ENCODE measurements at regions not wholly inside any gene's neighbourhood (a gene's known extent, or its start where the extent isn't known, plus 50 kb on each side); places are given as distances from the start of the nearest gene placed in this dataset.

DNA sequence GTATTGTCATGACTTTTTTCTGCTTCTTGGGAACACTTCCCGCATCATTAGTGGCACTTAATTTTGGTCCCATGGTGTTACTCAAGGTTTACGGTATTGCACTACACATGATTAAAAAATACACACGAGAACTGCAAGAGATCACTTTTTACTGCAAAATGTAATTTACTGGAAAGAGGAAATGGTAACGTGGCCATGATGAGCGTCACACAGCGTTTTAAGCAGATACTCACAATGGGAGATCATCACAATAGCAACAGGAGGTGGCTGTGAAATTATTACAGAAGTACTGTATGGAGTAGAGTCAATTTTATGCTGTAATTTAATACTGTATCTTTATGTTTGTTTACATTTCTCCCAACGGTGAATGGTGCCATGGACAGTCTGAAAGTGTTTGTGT lies 1510.3 kb downstream of the AMY1C start:
- no peak overlapping the region for H2BK5ac ChIP-seq (ENCODE audit: insufficient read length, low read length)
- Mint-ChIP-seq H3K36me3 (ENCODE audit: insufficient read depth in 1 of 3, low read depth in 3 of 3) (peaks cover 0 to 15% (median 8%) of the 10 kb centered on the region in 3 experiments; a peak in 5 of 7 replicates), H3K4me3 (no peak overlapping the region), H3K27ac (no peak overlapping the region), H3K9me3 (peaks cover 17 to 24% of the 10 kb centered on the region in 2 experiments), H3K4me1 (no peaks in the 10 kb centered on the region; a peak in 1 of 4 replicates), H3K27me3 (ENCODE audit: low read depth) (no peaks in the 10 kb centered on the region)
- no peaks in the 10 kb centered on the region for H3K9me3 ChIP-seq (ENCODE audit: control insufficient read depth, low read depth, low read length)
- H4K8ac ChIP-seq (replicated peaks; ENCODE audit: insufficient read length, low read depth, low read length): no peak overlapping the region
- H4K91ac ChIP-seq (ENCODE audit: insufficient read length, low read depth, low read length): no peak overlapping the region
- H3K23ac ChIP-seq (ENCODE audit: insufficient read length, low read depth, low read length): no peak overlapping the region
- H3K79me2 ChIP-seq (ENCODE audit: insufficient read depth, low read length): no peaks in the 10 kb centered on the region
- H3K27me3 ChIP-seq (ENCODE audit: insufficient read depth, low read length): no peaks in the 10 kb centered on the region
- H3K4me1 ChIP-seq (ENCODE audit: insufficient read depth, low read length): no peaks in the 10 kb centered on the region
- H3K27ac ChIP-seq (ENCODE audit: insufficient read length, low read depth, low read length): no peak overlapping the region
- no peak overlapping the region for H2BK20ac ChIP-seq (ENCODE audit: low read depth, low read length, poor library complexity, severe bottlenecking)
- no peak overlapping the region for H2AK5ac ChIP-seq (ENCODE audit: insufficient read length, low read length)
- no peaks in the 10 kb centered on the region for H4K20me1 ChIP-seq (ENCODE audit: control insufficient read depth, insufficient read depth, insufficient read length)
- no peak overlapping the region for H2BK120ac ChIP-seq (ENCODE audit: low read depth, low read length, poor library complexity, severe bottlenecking)
- no peak overlapping the region for H3K18ac ChIP-seq (ENCODE audit: insufficient read length, low read depth, low read length)
- no peak overlapping the region for H2BK12ac ChIP-seq (ENCODE audit: insufficient read length, low read depth, low read length)
- no peak for DNase-seq
- no peaks in the 10 kb centered on the region for H3K79me1 ChIP-seq (ENCODE audit: insufficient read depth, low read depth, low read length, poor library complexity, severe bottlenecking)
- H3K4me2 ChIP-seq (ENCODE audit: insufficient read depth, insufficient read length, low read length): no peak overlapping the region
- no peak overlapping the region for H2AFZ ChIP-seq (ENCODE audit: low read length)
- no peak overlapping the region for H4K5ac ChIP-seq (ENCODE audit: insufficient read length, low read depth, low read length)
- H3K9ac ChIP-seq (ENCODE audit: extremely low read depth, insufficient read length, low read length): no peak overlapping the region
- no peak overlapping the region for H3K56ac ChIP-seq (ENCODE audit: insufficient read length, low read depth, low read length)
- no peak overlapping the region for H3K14ac ChIP-seq (ENCODE audit: insufficient read depth, low read length)
- H3T11ph ChIP-seq (ENCODE audit: low read length): no peak overlapping the region
- no peaks in the 10 kb centered on the region for H3K23me2 ChIP-seq (ENCODE audit: insufficient read length, low read depth, low read length, poor library complexity, severe bottlenecking)
- TF ChIP-seq, protein P1, sequence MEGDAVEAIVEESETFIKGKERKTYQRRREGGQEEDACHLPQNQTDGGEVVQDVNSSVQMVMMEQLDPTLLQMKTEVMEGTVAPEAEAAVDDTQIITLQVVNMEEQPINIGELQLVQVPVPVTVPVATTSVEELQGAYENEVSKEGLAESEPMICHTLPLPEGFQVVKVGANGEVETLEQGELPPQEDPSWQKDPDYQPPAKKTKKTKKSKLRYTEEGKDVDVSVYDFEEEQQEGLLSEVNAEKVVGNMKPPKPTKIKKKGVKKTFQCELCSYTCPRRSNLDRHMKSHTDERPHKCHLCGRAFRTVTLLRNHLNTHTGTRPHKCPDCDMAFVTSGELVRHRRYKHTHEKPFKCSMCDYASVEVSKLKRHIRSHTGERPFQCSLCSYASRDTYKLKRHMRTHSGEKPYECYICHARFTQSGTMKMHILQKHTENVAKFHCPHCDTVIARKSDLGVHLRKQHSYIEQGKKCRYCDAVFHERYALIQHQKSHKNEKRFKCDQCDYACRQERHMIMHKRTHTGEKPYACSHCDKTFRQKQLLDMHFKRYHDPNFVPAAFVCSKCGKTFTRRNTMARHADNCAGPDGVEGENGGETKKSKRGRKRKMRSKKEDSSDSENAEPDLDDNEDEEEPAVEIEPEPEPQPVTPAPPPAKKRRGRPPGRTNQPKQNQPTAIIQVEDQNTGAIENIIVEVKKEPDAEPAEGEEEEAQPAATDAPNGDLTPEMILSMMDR (conservative IDR thresholded peaks at IDR 0.05): no peak
- H2BK15ac ChIP-seq (ENCODE audit: low read depth, low read length): no peak overlapping the region
- H3K4ac ChIP-seq (ENCODE audit: low read depth, low read length): no peak overlapping the region
- no CpG with 5 or more reads among the region's 7 CpGs for WGBS (ENCODE audit: extremely low coverage, insufficient read length, low lambda C conversion rate)

All from H9 (cell line).